ENCODE measurements at regions not wholly inside any gene's neighbourhood (a gene's known extent, or its start where the extent isn't known, plus 50 kb on each side); places are given as distances from the start of the nearest gene placed in this dataset.

GRCh38 chr2:138105358-138105757 lies 141.1 kb downstream of the HNMT start:
- TF ChIP-seq EP300 (IDR thresholded peaks at IDR 0.05) (no peak), POLR2A (IDR thresholded peaks at IDR 0.05) (no peak)
